ENCODE measurements at regions not wholly inside any gene's neighbourhood (a gene's known extent, or its start where the extent isn't known, plus 50 kb on each side); places are given as distances from the start of the nearest gene placed in this dataset.

GRCh38 chr15:99895956-99896311, 162.7 kb upstream of the LYSMD4 start:
- no peak overlapping the region for H4K5ac ChIP-seq (ENCODE audit: insufficient read length, low read depth, low read length)
- H2AK5ac ChIP-seq (ENCODE audit: low read depth, low read length), result no peak overlapping the region
- H3K4me1 ChIP-seq (replicated peaks in 1 of 4; ENCODE audit: control insufficient read depth in 3 of 4, insufficient read depth in 4 of 4, low read length in 3 of 4), result no peaks in the 10 kb centered on the region
- H3K9ac ChIP-seq (replicated peaks in 1 of 4; ENCODE audit: extremely low read depth in 1 of 4, low read depth in 3 of 4, low read length in 3 of 4), result no peak overlapping the region
- no peak overlapping the region for H3K23ac ChIP-seq (ENCODE audit: insufficient read length)
- H2BK20ac ChIP-seq (ENCODE audit: low read length), result no peak overlapping the region
- no peaks in the 10 kb centered on the region for H3K79me1 ChIP-seq (ENCODE audit: low read depth, low read length)
- ChIA-PET CTCF (ENCODE audit: partially characterized antibody) (no interaction called here), POLR2A (ENCODE audit: partially characterized antibody) (no interaction called here)
- TF ChIP-seq BACH1 (IDR thresholded peaks at IDR 0.05; ENCODE audit: low read length), result no peak
- TF ChIP-seq CTBP2 (IDR thresholded peaks at IDR 0.05; ENCODE audit: borderline replicate concordance, insufficient read depth, insufficient read length, low read length), result no peak
- TF ChIP-seq SRF (IDR thresholded peaks at IDR 0.05; ENCODE audit: low read depth, low read length), result no peak
- H3K23me2 ChIP-seq (ENCODE audit: low read depth, low read length), result no peaks in the 10 kb centered on the region
- H3K36me3 ChIP-seq (ENCODE audit: control insufficient read depth in 2 of 4, insufficient read depth in 4 of 4, low read length in 3 of 4), result no peaks in the 10 kb centered on the region
- H3K4ac ChIP-seq (replicated peaks; ENCODE audit: insufficient read length, low read depth, low read length), result no peak overlapping the region
- no peaks in the 10 kb centered on the region; a peak in 1 of 4 replicates for H3K9me3 ChIP-seq (ENCODE audit: insufficient read depth in 2 of 2, low read depth in 1 of 2, low read length in 1 of 2)
- no peak overlapping the region for H2AFZ ChIP-seq (ENCODE audit: low read length)
- H3K56ac ChIP-seq (replicated peaks; ENCODE audit: insufficient read length, low read depth, low read length), result no peak overlapping the region
- H2BK15ac ChIP-seq (ENCODE audit: low read length), result no peak overlapping the region
- H3K14ac ChIP-seq (ENCODE audit: insufficient read length), result no peak overlapping the region
- no peak overlapping the region for H2BK120ac ChIP-seq (replicated peaks; ENCODE audit: low read depth, low read length)
- no peak overlapping the region for H3K4me2 ChIP-seq (ENCODE audit: insufficient read depth in 1 of 2, low read depth in 2 of 2, low read length in 2 of 2)
- no peaks in the 10 kb centered on the region for H3K79me2 ChIP-seq (ENCODE audit: control insufficient read depth in 1 of 2, insufficient read depth in 2 of 2, low read length in 2 of 2)
- 83% methylated on average over 4 of the region's 4 CpGs; no CpG with 5 or more reads in 1 of the 2 experiments for WGBS, 2 experiments (ENCODE audit: extremely low coverage in 1 of 2, insufficient coverage in 1 of 2, insufficient read length in 1 of 2, insufficient replicate concordance in 2 of 2, low coverage in 1 of 2, low lambda C conversion rate in 2 of 2, missing lambda C conversion rate in 1 of 2)
- H3K27ac ChIP-seq (ENCODE audit: low read depth, low read length), result no peak overlapping the region
- DNase-seq (ENCODE audit: low read depth in 1 of 2, low spot score in 2 of 2) (no peak), FAIRE-seq (no peak)
- no peak overlapping the region for H4K8ac ChIP-seq (ENCODE audit: extremely low read depth, insufficient read depth, low read length)
- H4K91ac ChIP-seq (replicated peaks; ENCODE audit: insufficient read length, low read length), result no peak overlapping the region
- H3K18ac ChIP-seq (ENCODE audit: extremely low read depth, low read length), result no peak overlapping the region
- H3K27me3 ChIP-seq (replicated peaks in 1 of 4; ENCODE audit: control insufficient read depth in 3 of 4, extremely low read depth in 1 of 4, insufficient read depth in 3 of 4, low read length in 3 of 4), result no peaks in the 10 kb centered on the region
- H3K4me3 ChIP-seq (ENCODE audit: extremely low read depth in 1 of 4, insufficient read depth in 2 of 4, low read depth in 3 of 4, low read length in 4 of 4), result no peak overlapping the region
- H2BK12ac ChIP-seq (ENCODE audit: low read depth, low read length), result no peak overlapping the region
- no peaks in the 10 kb centered on the region for H4K20me1 ChIP-seq (replicated peaks in 1 of 2; ENCODE audit: control insufficient read depth in 1 of 2, insufficient read depth in 2 of 2, low read length in 2 of 2)
- H2BK5ac ChIP-seq (ENCODE audit: low read depth, low read length), result no peak overlapping the region
